ENCODE measurements at regions not wholly inside any gene's neighbourhood (a gene's known extent, or its start where the extent isn't known, plus 50 kb on each side); places are given as distances from the start of the nearest gene placed in this dataset.

DNA sequence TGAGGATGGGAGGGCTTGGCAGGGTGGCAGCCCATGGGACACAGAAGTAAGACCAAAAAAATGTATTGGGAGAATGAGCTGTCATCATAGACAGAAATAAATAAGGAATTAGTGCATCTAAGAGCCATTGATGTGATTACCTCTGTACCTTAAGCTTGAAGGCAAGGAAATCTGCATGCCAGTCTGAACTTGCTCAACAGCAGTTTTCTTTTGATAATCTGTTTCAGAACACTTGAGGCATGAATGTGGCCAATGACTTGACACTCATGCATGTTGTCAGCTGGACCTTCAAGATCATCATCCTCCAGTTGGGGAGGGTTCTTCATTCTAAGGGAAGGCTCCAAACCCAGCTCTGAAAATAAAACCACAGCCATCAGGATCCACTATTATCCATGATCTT, 148.5 kb downstream of the DCLK3 start:
- TF ChIP-seq POLR2A (IDR thresholded peaks at IDR 0.05; ENCODE audit: low read depth, low read length) (no peak), SP1 (IDR thresholded peaks at IDR 0.05; ENCODE audit: low read depth, low read length) (no peak), BRCA1 (IDR thresholded peaks at IDR 0.05; ENCODE audit: low read depth, low read length) (no peak), SIX5 (IDR thresholded peaks at IDR 0.05; ENCODE audit: low read depth, low read length, severe bottlenecking) (no peak), MXI1 (IDR thresholded peaks at IDR 0.05; ENCODE audit: low read depth, low read length) (no peak), EZH2 (IDR thresholded peaks at IDR 0.05; ENCODE audit: borderline replicate concordance, control insufficient read depth, low read depth, low read length) (no peak)
- TF ChIP-seq, protein P1, sequence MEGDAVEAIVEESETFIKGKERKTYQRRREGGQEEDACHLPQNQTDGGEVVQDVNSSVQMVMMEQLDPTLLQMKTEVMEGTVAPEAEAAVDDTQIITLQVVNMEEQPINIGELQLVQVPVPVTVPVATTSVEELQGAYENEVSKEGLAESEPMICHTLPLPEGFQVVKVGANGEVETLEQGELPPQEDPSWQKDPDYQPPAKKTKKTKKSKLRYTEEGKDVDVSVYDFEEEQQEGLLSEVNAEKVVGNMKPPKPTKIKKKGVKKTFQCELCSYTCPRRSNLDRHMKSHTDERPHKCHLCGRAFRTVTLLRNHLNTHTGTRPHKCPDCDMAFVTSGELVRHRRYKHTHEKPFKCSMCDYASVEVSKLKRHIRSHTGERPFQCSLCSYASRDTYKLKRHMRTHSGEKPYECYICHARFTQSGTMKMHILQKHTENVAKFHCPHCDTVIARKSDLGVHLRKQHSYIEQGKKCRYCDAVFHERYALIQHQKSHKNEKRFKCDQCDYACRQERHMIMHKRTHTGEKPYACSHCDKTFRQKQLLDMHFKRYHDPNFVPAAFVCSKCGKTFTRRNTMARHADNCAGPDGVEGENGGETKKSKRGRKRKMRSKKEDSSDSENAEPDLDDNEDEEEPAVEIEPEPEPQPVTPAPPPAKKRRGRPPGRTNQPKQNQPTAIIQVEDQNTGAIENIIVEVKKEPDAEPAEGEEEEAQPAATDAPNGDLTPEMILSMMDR (IDR thresholded peaks at IDR 0.05 in 2 of 3, conservative IDR thresholded peaks at IDR 0.05 in 1 of 3; ENCODE audit: control insufficient read depth in 2 of 3, extremely low read depth in 1 of 3, insufficient read depth in 1 of 3, low read depth in 3 of 3, low read length in 3 of 3): no peak

Data from GM12878 (cell line).